SK-N-SH (cell line): ENCODE measurements at regions not wholly inside any gene's neighbourhood (a gene's known extent, or its start where the extent isn't known, plus 50 kb on each side); places are given as distances from the start of the nearest gene placed in this dataset.

Experiments used
- CTCF ChIA-PET: fragments of 300-600, 350-600 bp; formaldehyde crosslinking; extraction: SDS; loops from one replicate; lab custom pipeline; 2021; lab: Yijun Ruan, JAX
- POLR2A ChIA-PET: fragments of 350-600 bp; sonication (Branson Sonifier 250); formaldehyde crosslinking; extraction: SDS; loops from one replicate; lab custom pipeline; 2020; ENCODE audit warnings: antibody characterized with exemption, inconsistent platforms; lab: Yijun Ruan, JAX
- DNase-seq: peaks from one replicate; pipeline ENCODE4 v3.0.0; 2012
- H2AFZ ChIP-seq: fragments of 200-600 bp; sonication (generic); 2 replicates; pipeline ENCODE4 v1.8.1; 2016; ENCODE audit warnings: antibody characterized with exemption, mild to moderate bottlenecking, low read depth
- H3F3A ChIP-seq: fragments of 200-600 bp; sonication (generic); replicated peaks from 2 replicates; pipeline ENCODE3; 2016; ENCODE audit warnings: antibody characterized with exemption, mild to moderate bottlenecking; ENCODE audit not compliant: insufficient read depth
- H3K27ac ChIP-seq, 2 experiments: fragments of 200-500 bp in 1 of 2; fragments of 200-600 bp in 1 of 2; sonication (Bioruptor generic) in 1 of 2; sonication (generic), shearing (Covaris generic) in 1 of 2; 2 replicates each; pipeline versions ENCODE4 v1.5.1 to v1.6.1; 2014 to 2016; ENCODE audit warnings: low read depth in 2 of 2, inconsistent platforms in 1 of 2, low read length in 1 of 2, mild to moderate bottlenecking in 1 of 2, mixed read lengths in 1 of 2
- H3K27me3 ChIP-seq: fragments of 200-600 bp; sonication (generic), shearing (Covaris generic); 2 replicates; pipeline ENCODE4 v1.6.1; 2016; ENCODE audit warnings: mixed run types; ENCODE audit not compliant: insufficient read depth
- H3K36me3 ChIP-seq, 2 experiments: fragments of 200-500 bp in 1 of 2; fragments of 200-600 bp in 1 of 2; sonication (Bioruptor generic) in 1 of 2; sonication (generic) in 1 of 2; replicated peaks in 1 of 2; 2 replicates each; pipeline versions ENCODE3 to v1.5.1; 2014 to 2016; ENCODE audit warnings: low read length in 1 of 2, mild to moderate bottlenecking in 1 of 2; ENCODE audit not compliant: insufficient read depth in 2 of 2, control insufficient read depth in 1 of 2
- H3K4me1 ChIP-seq, 2 experiments: fragments of 200-500 bp in 1 of 2; fragments of 200-600 bp in 1 of 2; sonication (Bioruptor generic) in 1 of 2; sonication (generic), shearing (Covaris generic) in 1 of 2; 2 replicates each; pipeline versions ENCODE4 v1.5.1 to v1.6.1; 2014 to 2016; ENCODE audit warnings: low read depth in 1 of 2, low read length in 1 of 2, mixed run types in 1 of 2; ENCODE audit not compliant: insufficient read depth in 2 of 2, control insufficient read depth in 1 of 2
- H3K4me2 ChIP-seq: fragments of 200-600 bp; sonication (generic), shearing (Covaris generic); 2 replicates; pipeline ENCODE4 v1.6.1; 2017; ENCODE audit warnings: mixed run types
- H3K4me3 ChIP-seq, 2 experiments: fragments of 200-500 bp in 1 of 2; fragments of 200-600 bp in 1 of 2; sonication (Bioruptor generic) in 1 of 2; sonication (generic), shearing (Covaris generic) in 1 of 2; 2 replicates each; pipeline versions ENCODE4 v1.5.1 to v1.8.1; 2014 to 2016; ENCODE audit warnings: low read depth in 2 of 2, inconsistent platforms in 1 of 2, low read length in 1 of 2, mild to moderate bottlenecking in 1 of 2, mixed read lengths in 1 of 2, moderate library complexity in 1 of 2
- H3K79me2 ChIP-seq: fragments of 200-600 bp; sonication (generic); 2 replicates; pipeline ENCODE4 v1.8.1; 2017; ENCODE audit warnings: mild to moderate bottlenecking; ENCODE audit not compliant: insufficient read depth
- H3K9ac ChIP-seq: fragments of 200-600 bp; sonication (generic); 2 replicates; pipeline ENCODE4 v1.6.1; 2017; ENCODE audit warnings: mixed run types
- H3K9me2 ChIP-seq: fragments of 200-600 bp; sonication (generic); 2 replicates; pipeline ENCODE4 v1.6.1; 2017; ENCODE audit warnings: mixed run types
- H3K9me3 ChIP-seq: fragments of 200-600 bp; sonication (generic); 2 replicates; pipeline ENCODE4 v1.6.1; 2017; ENCODE audit warnings: mixed run types, mild to moderate bottlenecking, moderate library complexity
- H4K20me1 ChIP-seq: fragments of 200-600 bp; sonication (generic); 2 replicates; pipeline ENCODE4 v1.6.1; 2017; ENCODE audit warnings: mild to moderate bottlenecking, mixed run types; ENCODE audit not compliant: insufficient read depth
- ELF1 ChIP-seq: IDR thresholded peaks from 2 replicates; pipeline ENCODE4 v1.4.0; 2012
- GATA2 ChIP-seq: sonication (generic); formaldehyde crosslinking; IDR thresholded peaks from 2 replicates; pipeline ENCODE4 v1.5.0; 2020; ENCODE audit warnings: mild to moderate bottlenecking, missing genetic modification reagents
- MAX ChIP-seq: IDR thresholded peaks from 2 replicates; pipeline ENCODE4 v1.4.0; 2012; ENCODE audit warnings: low read depth
- RAD21 ChIP-seq: IDR thresholded peaks from 2 replicates; pipeline ENCODE4 v1.6.1; 2012; ENCODE audit warnings: mild to moderate bottlenecking, low read length
- RFX5 ChIP-seq: IDR thresholded peaks from 2 replicates; pipeline ENCODE4 v1.6.1; 2012; ENCODE audit warnings: mild to moderate bottlenecking, improper control_type of control experiment, low read length
- TEAD4 ChIP-seq: IDR thresholded peaks from 2 replicates; pipeline ENCODE4 v1.4.0; 2012; ENCODE audit warnings: mild to moderate bottlenecking, borderline replicate concordance; ENCODE audit not compliant: insufficient read depth
- WGBS: methylation state at CpG from one replicate; pipeline ENCODE4 v1.1.6; 2017; ENCODE audit warnings: low lambda C conversion rate; 5-methylcytosine and 5-hydroxymethylcytosine counted together
- TF ChIP-seq, protein P1 (sequence below): IDR thresholded peaks from 2 replicates; pipeline ENCODE4 v1.4.0; 2012; ENCODE audit warnings: low read depth, borderline replicate concordance
- TF ChIP-seq, protein P2 (sequence below): fragments of 150-350 bp; IDR thresholded peaks from 2 replicates; pipeline ENCODE4 v1.6.1; 2017; ENCODE audit warnings: antibody characterized with exemption, low read length, low read depth, borderline replicate concordance

GRCh38 chr11:123357353-123357989 is 72.6 kb upstream of the GRAMD1B start:
- ChIA-PET CTCF (interaction anchor here (0.8 to 7.8 kb wide), 12 partner anchors 13 to 255 kb away, joined by 3 to 50 read pairs (median 4); no protein-coding TSS in a partner anchor), POLR2A (interaction anchor here (0.6 kb wide), 1 partner anchor 28 kb away, joined by 3 read pairs; no protein-coding TSS in a partner anchor)
- H3K27ac ChIP-seq, result no peak overlapping the region
- no peaks in the 10 kb centered on the region for H3K9me3 ChIP-seq
- H3K36me3 ChIP-seq, result no peaks in the 10 kb centered on the region
- no peak for DNase-seq
- 69% methylated on average over 9 of the region's 9 CpGs for WGBS
- H2AFZ ChIP-seq, result peak overlapping the region; percentile 97
- peak overlapping the region; percentile 31; the same call in 1 of the 2 replicates for H3K9ac ChIP-seq
- no peaks in the 10 kb centered on the region for H3F3A ChIP-seq
- no peaks in the 10 kb centered on the region for H4K20me1 ChIP-seq
- no peaks in the 10 kb centered on the region for H3K79me2 ChIP-seq
- peak overlapping the region; percentile 92 for H3K4me2 ChIP-seq
- H3K4me1 ChIP-seq, result peaks cover 0 to 10% of the 10 kb centered on the region in 2 experiments; a peak in 1 of 4 replicates
- TF ChIP-seq ELF1, result no peak
- peaks cover 43% of the 10 kb centered on the region; the same call in 1 of the 2 replicates for H3K27me3 ChIP-seq
- H3K4me3 ChIP-seq, result peak overlapping the region; percentile 53 to 71
- no peaks in the 10 kb centered on the region for H3K9me2 ChIP-seq

- H3K36me3 ChIP-seq, result no peaks in the 10 kb centered on the region
- H3K79me2 ChIP-seq, result no peaks in the 10 kb centered on the region
- WGBS, result 75% methylated on average over 7 of the region's 7 CpGs
- H3K9ac ChIP-seq, result no peak overlapping the region
- ChIA-PET POLR2A (no interaction called here), CTCF (interaction anchor here (0.9 to 7.8 kb wide), 6 partner anchors 13 to 109 kb away, joined by 3 to 50 read pairs (median 4); no protein-coding TSS in a partner anchor)
- H3K4me1 ChIP-seq, result peaks cover 0 to 12% of the 10 kb centered on the region in 2 experiments; a peak in 1 of 4 replicates
- TF ChIP-seq MAX, result no peak
- TF ChIP-seq, protein P1, sequence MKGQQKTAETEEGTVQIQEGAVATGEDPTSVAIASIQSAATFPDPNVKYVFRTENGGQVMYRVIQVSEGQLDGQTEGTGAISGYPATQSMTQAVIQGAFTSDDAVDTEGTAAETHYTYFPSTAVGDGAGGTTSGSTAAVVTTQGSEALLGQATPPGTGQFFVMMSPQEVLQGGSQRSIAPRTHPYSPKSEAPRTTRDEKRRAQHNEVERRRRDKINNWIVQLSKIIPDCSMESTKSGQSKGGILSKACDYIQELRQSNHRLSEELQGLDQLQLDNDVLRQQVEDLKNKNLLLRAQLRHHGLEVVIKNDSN, result no peak
- no peaks in the 10 kb centered on the region for H3K9me3 ChIP-seq
- H3K4me3 ChIP-seq, result no peak overlapping the region
- H3K4me2 ChIP-seq, result no peak overlapping the region
- no peaks in the 10 kb centered on the region for H3F3A ChIP-seq
- peaks cover 42% of the 10 kb centered on the region; the same call in 1 of the 2 replicates for H3K27me3 ChIP-seq
- no peaks in the 10 kb centered on the region for H3K9me2 ChIP-seq
- DNase-seq, result no peak
- no peak overlapping the region for H3K27ac ChIP-seq
- no peaks in the 10 kb centered on the region for H4K20me1 ChIP-seq
- H2AFZ ChIP-seq, result no peak overlapping the region
Measured at GRCh38 chr11:123356539-123356938, 73.5 kb upstream of the GRAMD1B start.

GRCh38 chr11:123354371-123354975 is 75.6 kb upstream of the GRAMD1B start:
- TF ChIP-seq GATA2 (CRISPR knock-in tag), result no peak
- no peak for TF ChIP-seq MAX
- TF ChIP-seq TEAD4, result no peak
- TF ChIP-seq RFX5, result no peak
- TF ChIP-seq, protein P2, sequence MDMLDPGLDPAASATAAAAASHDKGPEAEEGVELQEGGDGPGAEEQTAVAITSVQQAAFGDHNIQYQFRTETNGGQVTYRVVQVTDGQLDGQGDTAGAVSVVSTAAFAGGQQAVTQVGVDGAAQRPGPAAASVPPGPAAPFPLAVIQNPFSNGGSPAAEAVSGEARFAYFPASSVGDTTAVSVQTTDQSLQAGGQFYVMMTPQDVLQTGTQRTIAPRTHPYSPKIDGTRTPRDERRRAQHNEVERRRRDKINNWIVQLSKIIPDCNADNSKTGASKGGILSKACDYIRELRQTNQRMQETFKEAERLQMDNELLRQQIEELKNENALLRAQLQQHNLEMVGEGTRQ, result no peak
- TF ChIP-seq, protein P1, result no peak
- TF ChIP-seq RAD21, result no peak
- TF ChIP-seq ELF1, result no peak
- H3K4me1 ChIP-seq, result peaks cover 0 to 19% of the 10 kb centered on the region in 2 experiments; a peak in 1 of 4 replicates
- H3K27me3 ChIP-seq, result peaks cover 24% of the 10 kb centered on the region; the same call in 1 of the 2 replicates
- no peak overlapping the region for H2AFZ ChIP-seq
- H3K4me3 ChIP-seq, result no peak overlapping the region
- H3F3A ChIP-seq, result no peaks in the 10 kb centered on the region
- no peaks in the 10 kb centered on the region for H3K36me3 ChIP-seq
- no peak overlapping the region for H3K9ac ChIP-seq
- 84% methylated on average over 2 of the region's 2 CpGs for WGBS
- no peak for DNase-seq
- CTCF ChIA-PET, result interaction anchor here (0.8 to 7.8 kb wide), 5 partner anchors 36 to 124 kb away, joined by 3 to 50 read pairs (median 4); no protein-coding TSS in a partner anchor
- no peaks in the 10 kb centered on the region for H3K9me3 ChIP-seq
- no peaks in the 10 kb centered on the region for H3K9me2 ChIP-seq
- H4K20me1 ChIP-seq, result no peaks in the 10 kb centered on the region
- H3K27ac ChIP-seq, result no peak overlapping the region
- H3K4me2 ChIP-seq, result no peak overlapping the region
- POLR2A ChIA-PET, result no interaction called here
- H3K79me2 ChIP-seq, result no peaks in the 10 kb centered on the region
